Thymus (tissue), 11 donors: ENCODE measurements at regions not wholly inside any gene's neighbourhood (a gene's known extent, or its start where the extent isn't known, plus 50 kb on each side); places are given as distances from the start of the nearest gene placed in this dataset.

Experiments used
- DNase-seq, 9 donors: peaks; one replicate each; pipeline ENCODE4 v3.0.0-alpha.2; 2013; ENCODE audit warnings: low spot score in 9 of 9, low read depth in 6 of 9, missing footprints in 1 of 9
- H3K27ac ChIP-seq, 2 donors: one replicate each; pipeline ENCODE4 v1.5.1; 2013; ENCODE audit warnings: control low read depth in 1 of 2, low read depth in 1 of 2, low read length in 1 of 2, mild to moderate bottlenecking in 1 of 2, moderate library complexity in 1 of 2
- H3K27me3 ChIP-seq, 2 donors: one replicate each; pipeline ENCODE4 v1.5.1; 2013; ENCODE audit warnings: low read length in 1 of 2; ENCODE audit not compliant: control insufficient read depth in 2 of 2, insufficient read depth in 1 of 2
- H3K36me3 ChIP-seq, 2 donors: one replicate each; pipeline ENCODE4 v1.5.1; 2013; ENCODE audit warnings: low read length in 1 of 2, mild to moderate bottlenecking in 1 of 2, moderate library complexity in 1 of 2; ENCODE audit not compliant: control insufficient read depth in 2 of 2, insufficient read depth in 2 of 2
- H3K4me1 ChIP-seq, 2 donors: one replicate each; pipeline ENCODE4 v1.5.1; 2013; ENCODE audit warnings: low read length in 2 of 2; ENCODE audit not compliant: control insufficient read depth in 2 of 2, insufficient read depth in 2 of 2
- H3K4me3 ChIP-seq, 2 donors: one replicate each; pipeline ENCODE4 v1.5.1; 2013; ENCODE audit warnings: low read length in 2 of 2, control low read depth in 1 of 2, mild to moderate bottlenecking in 1 of 2
- H3K9me3 ChIP-seq, 2 donors: one replicate each; pipeline ENCODE4 v1.5.1; 2013; ENCODE audit warnings: low read length in 1 of 2, mild to moderate bottlenecking in 1 of 2; ENCODE audit not compliant: control insufficient read depth in 2 of 2, insufficient read depth in 1 of 2
- WGBS: extraction: QIAGEN DNeasy Blood & Tissue Kit; methylation state at CpG from one replicate; pipeline ENCODE4 v1.1.7; 2013; 5-methylcytosine and 5-hydroxymethylcytosine counted together
- donor health status: healthy.

DNA sequence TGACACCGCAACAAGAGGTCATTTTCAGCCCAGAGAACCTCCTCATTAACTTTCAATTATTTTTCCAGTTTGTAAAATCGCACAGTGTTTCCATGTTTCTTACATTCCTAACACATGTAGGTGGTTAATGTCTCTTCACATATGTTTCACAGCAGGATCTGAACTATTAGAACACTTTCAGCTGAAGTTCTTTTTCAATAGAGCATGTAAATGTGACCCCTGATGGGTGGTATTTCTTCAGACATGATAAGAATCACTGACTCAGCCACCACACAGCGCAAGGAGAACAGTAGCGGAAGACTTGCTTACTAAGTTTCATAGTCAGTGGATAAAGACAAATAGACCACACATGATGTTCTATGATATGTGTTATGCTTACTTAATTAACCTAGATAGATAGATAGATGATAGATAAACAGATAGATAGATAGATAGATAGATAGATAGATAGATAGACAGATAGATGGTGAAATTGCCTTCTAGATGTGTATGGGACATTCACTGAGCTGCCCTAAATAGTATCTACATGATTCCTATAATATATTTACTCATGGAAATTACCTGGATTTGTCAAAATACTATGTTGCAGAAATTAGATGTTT lies 1992.1 kb upstream of the NUDT12 start:
- Histone ChIP-seq H3K9me3 (no peaks in the 10 kb centered on the region), H3K27ac (no peak overlapping the region), H3K27me3 (no peaks in the 10 kb centered on the region), H3K4me3 (no peak overlapping the region), H3K4me1 (no peaks in the 10 kb centered on the region), H3K36me3 (no peaks in the 10 kb centered on the region)
- WGBS = 97% methylated on average over 4 of the region's 4 CpGs
- DNase-seq = no peak

DNA sequence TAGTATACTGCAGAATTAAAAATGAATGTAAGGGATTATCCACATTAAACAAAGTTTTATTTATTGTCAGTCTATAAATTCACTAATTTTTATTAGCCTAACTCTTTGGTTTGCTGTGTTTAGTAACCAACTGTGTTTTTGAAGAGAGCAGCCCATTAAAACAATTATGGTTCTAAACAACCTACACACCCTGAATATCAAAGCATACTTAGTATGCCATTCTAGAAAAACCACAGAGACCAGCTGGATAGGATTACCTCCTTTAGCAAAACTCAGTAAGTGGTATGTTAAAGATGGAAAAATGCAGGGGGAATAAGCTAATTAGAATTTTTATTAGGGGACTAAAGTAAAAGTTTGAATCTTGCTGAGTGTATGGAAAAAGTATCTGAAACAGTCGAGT lies 1981.7 kb upstream of the NUDT12 start:
- Histone ChIP-seq H3K9me3 (peaks cover 0 to 3% of the 10 kb centered on the region in 2 donors), H3K36me3 (no peaks in the 10 kb centered on the region), H3K4me3 (no peak overlapping the region), H3K4me1 (no peaks in the 10 kb centered on the region), H3K27ac (no peak overlapping the region), H3K27me3 (no peaks in the 10 kb centered on the region)
- WGBS = 91% methylated on average over 1 of the region's 1 CpG
- DNase-seq = no peak

DNA sequence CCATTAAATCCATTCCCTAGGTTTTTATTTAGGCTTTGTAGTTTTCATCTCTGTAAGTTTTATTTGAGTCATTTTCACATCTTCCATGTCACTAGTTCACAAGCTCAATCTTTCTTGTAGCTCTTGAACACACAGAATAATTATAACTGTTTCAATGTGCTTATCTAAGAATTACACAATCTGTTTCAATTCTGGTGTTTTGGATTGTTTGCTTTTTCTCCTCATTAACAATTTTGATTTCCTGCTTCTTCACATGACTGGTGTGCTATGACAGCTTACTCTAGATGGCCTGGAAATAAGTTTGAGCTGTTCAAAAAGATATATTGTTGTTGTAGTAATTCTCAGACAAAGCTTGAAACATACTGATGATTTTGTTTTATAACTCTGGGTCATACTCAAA lies 1974.1 kb upstream of the NUDT12 start:
- Histone ChIP-seq H3K36me3 (no peaks in the 10 kb centered on the region), H3K4me1 (no peaks in the 10 kb centered on the region), H3K27me3 (no peaks in the 10 kb centered on the region), H3K9me3 (no peaks in the 10 kb centered on the region), H3K27ac (no peak overlapping the region), H3K4me3 (no peak overlapping the region)
- DNase-seq = no peak

DNA sequence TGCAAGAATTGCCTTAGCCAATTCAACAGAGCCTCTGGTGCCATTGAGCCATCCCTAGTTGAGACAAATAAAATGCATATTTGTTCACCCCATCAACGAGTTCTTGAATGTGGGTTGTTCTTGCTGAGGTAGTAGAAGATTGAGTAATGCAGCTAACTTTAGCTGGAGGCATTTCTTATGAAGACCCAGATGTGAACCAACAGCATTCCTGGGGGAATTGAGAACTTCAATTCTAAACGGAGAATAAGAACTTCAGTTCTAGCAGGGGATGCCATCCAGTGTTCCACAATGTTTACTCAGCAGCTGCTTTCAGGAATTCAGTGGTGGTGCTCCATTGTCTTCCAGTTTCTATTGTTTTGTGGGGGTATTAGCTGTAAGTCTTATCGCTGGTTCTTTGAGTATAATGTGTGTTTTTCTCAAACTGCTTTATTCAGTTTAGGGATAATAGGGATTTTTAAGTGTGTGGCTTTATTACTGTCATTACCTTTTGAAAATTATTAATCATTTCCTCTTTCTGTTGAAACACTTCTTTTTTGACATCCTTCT lies 1968.2 kb upstream of the NUDT12 start:
- 84% methylated on average over 3 of the region's 3 CpGs for WGBS
- no peak overlapping the region for H3K4me3 ChIP-seq

DNA sequence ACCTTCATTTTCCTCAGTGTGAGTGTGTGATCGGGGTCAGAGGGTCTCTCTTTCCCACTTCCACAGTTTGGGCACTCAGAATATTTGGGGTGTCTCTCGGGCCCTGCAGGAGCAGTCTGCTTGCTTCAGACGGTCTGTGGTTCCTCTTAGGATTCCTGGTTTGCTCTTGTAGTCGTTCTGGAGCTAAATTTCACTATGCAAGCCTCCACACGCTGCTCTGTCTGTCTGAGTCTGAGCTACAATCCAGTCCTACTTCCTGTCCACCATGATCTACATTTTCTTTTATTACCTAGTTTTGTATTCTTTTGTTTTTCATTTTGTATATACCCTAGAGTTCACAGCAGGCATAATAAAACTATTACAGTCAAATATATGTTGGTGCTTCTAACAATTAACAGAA lies 1967.3 kb upstream of the NUDT12 start:
- H3K27me3 ChIP-seq = no peaks in the 10 kb centered on the region
- H3K27ac ChIP-seq = no peak overlapping the region
- no peak for DNase-seq
- H3K4me1 ChIP-seq = no peaks in the 10 kb centered on the region
- no peak overlapping the region for H3K4me3 ChIP-seq
- 77% methylated on average over 5 of the region's 5 CpGs for WGBS
- no peaks in the 10 kb centered on the region for H3K36me3 ChIP-seq
- peaks cover 1 to 11% of the 10 kb centered on the region in 2 donors for H3K9me3 ChIP-seq

More for the DNA sequence above, 1968.2 kb upstream of the NUDT12 start:
- Histone ChIP-seq H3K4me1 (no peaks in the 10 kb centered on the region), H3K36me3 (no peaks in the 10 kb centered on the region), H3K27me3 (no peaks in the 10 kb centered on the region), H3K27ac (no peak overlapping the region), H3K9me3 (peaks cover 1 to 11% of the 10 kb centered on the region in 2 donors)
- no peak for DNase-seq

DNA sequence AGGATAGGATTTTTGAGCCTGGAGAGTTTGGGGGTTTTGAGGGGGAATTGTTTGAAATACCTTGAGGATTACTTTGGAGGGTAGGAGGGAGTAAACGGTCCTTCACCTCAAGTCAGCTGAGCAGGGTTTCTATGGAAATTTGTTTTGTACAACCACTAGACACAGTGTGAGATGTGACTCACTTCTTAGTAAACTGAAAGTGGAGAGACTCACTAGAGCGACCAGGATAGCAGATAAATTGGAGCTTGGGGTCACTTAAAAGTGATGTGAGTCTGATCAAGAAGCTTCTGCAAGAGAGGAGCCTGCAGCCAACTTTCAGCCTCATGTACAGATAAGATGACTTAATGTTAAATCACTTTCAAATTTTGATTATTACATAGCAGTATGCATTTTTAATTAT lies 1945.9 kb upstream of the NUDT12 start:
- DNase-seq = no peak
- Histone ChIP-seq H3K9me3 (no peaks in the 10 kb centered on the region), H3K27me3 (no peaks in the 10 kb centered on the region), H3K4me1 (no peaks in the 10 kb centered on the region), H3K27ac (no peak overlapping the region), H3K4me3 (no peak overlapping the region), H3K36me3 (no peaks in the 10 kb centered on the region)
- 92% methylated on average over 2 of the region's 2 CpGs for WGBS

DNA sequence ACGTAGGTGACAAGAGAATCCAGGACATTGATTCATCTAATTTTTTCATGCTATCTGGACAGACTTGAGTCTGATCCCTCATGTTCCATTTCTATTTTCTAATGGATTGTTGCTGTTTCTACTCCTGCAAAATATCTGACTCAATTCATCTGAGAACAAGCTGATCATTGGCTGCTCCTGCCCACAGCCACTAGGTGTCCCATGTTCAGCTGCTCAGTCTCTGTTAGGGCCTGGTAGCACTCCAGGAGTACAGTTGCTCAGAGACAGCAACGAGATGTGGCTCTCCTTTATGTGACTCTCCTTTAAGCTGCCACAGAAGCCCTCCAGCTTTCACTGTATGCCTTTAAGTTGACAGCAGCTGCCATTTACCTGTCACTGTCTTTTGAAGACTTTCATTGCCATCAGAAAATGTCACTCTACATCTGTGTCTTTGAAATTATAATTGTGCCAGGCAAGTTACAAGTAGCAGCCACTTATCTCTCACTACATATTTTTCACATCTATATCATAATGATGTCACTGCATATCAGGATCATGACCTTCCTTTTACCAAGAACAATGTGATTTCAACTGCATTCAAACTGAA lies 1944.2 kb upstream of the NUDT12 start:
- Histone ChIP-seq H3K27me3 (no peaks in the 10 kb centered on the region), H3K36me3 (no peaks in the 10 kb centered on the region), H3K4me1 (no peaks in the 10 kb centered on the region), H3K27ac (no peak overlapping the region), H3K4me3 (no peak overlapping the region), H3K9me3 (no peaks in the 10 kb centered on the region)
- 68% methylated on average over 2 of the region's 2 CpGs for WGBS
- no peak for DNase-seq

DNA sequence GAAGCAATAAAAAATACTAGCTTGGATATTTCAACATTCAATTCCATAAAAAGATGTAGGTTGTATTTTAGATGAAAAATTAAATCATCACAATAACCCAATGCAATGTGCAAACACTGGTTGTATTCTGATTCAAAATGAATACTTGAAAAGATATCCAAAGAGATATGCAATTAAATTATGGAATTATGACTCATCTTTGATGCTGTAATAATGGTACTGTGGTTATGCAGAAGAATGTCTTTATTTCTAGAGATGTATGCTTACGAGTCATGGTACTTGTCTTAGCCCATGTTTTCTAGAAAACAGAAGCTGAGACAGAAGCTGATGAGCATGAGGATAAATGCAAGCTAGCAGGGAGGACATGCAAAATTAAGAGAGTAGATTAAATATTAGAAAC lies 1941.4 kb upstream of the NUDT12 start:
- Histone ChIP-seq H3K27me3 (no peaks in the 10 kb centered on the region), H3K36me3 (no peaks in the 10 kb centered on the region), H3K27ac (no peak overlapping the region), H3K9me3 (no peaks in the 10 kb centered on the region), H3K4me3 (no peak overlapping the region), H3K4me1 (no peaks in the 10 kb centered on the region)
- WGBS = 92% methylated on average over 1 of the region's 1 CpG
- no peak for DNase-seq

DNA sequence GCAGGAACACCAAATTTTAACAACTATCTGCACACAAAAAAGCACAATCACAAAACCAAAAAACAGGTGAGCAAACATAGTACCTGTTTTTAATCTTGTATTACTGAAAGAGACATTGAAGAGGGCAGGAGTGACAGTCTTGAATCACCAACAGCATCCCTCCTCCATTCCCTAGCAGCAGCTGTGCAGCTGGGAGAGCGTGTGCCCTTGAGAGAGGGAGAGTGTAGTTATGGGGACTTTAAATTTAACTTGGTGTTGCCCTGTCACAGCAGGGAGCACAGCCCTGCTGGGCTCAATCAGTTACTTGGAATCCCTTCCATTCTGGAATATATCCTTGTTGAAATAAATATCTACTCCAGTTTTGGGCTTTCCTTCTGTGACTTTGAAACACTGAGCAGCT lies 1938.7 kb upstream of the NUDT12 start:
- Histone ChIP-seq H3K9me3 (no peaks in the 10 kb centered on the region), H3K36me3 (no peaks in the 10 kb centered on the region), H3K4me3 (no peak overlapping the region), H3K27ac (no peak overlapping the region), H3K4me1 (no peaks in the 10 kb centered on the region), H3K27me3 (no peaks in the 10 kb centered on the region)
- WGBS = 89% methylated on average over 1 of the region's 1 CpG
- DNase-seq = no peak
